Renal cortex interstitium (tissue), 11 donors: ENCODE measurements at regions not wholly inside any gene's neighbourhood (a gene's known extent, or its start where the extent isn't known, plus 50 kb on each side); places are given as distances from the start of the nearest gene placed in this dataset.

Experiments
- DNase-seq, 11 donors: peaks; one replicate each; pipeline ENCODE4 v3.0.0-alpha.2; 2013; ENCODE audit warnings: low read depth in 9 of 11, low spot score in 4 of 11; ENCODE audit errors: extremely low read depth in 1 of 11

- DNase-seq, result peak in 1 of 11 donors; percentile 1
Measured at GRCh38 chr4:167452922-167453430, 218.7 kb upstream of the SPOCK3 start.

GRCh38 chr4:167456619-167457018 lies 222.3 kb upstream of the SPOCK3 start:
- DNase-seq, result no peak

GRCh38 chr4:167469436-167469835 lies 235.1 kb upstream of the SPOCK3 start:
- DNase-seq, result no peak

- no peak for DNase-seq
Measured at GRCh38 chr4:167475951-167476350, 241.7 kb upstream of the SPOCK3 start.

- no peak for DNase-seq
Measured at GRCh38 chr4:167492007-167492406, 257.7 kb upstream of the SPOCK3 start.

GRCh38 chr4:167509551-167509950 lies 275.3 kb upstream of the SPOCK3 start:
- DNase-seq, result no peak

GRCh38 chr4:167524091-167524490 lies 289.8 kb upstream of the SPOCK3 start:
- DNase-seq, result no peak

GRCh38 chr4:167537761-167538160 lies 303.5 kb upstream of the SPOCK3 start:
- no peak for DNase-seq

GRCh38 chr4:167541286-167541685 lies 307.0 kb upstream of the SPOCK3 start:
- no peak for DNase-seq

- no peak for DNase-seq
Measured at GRCh38 chr4:167544391-167544790, 310.1 kb upstream of the SPOCK3 start.

- DNase-seq, result no peak
Measured at GRCh38 chr4:167550021-167550420, 315.7 kb upstream of the SPOCK3 start.

- peak in 4 of 11 donors; percentile 0 to 13 (median 3) for DNase-seq
Measured at GRCh38 chr4:167555338-167556022, 321.2 kb upstream of the SPOCK3 start.

GRCh38 chr4:167578906-167579305 lies 344.6 kb upstream of the SPOCK3 start:
- no peak for DNase-seq

GRCh38 chr4:167581449-167581965 lies 347.2 kb upstream of the SPOCK3 start:
- DNase-seq, result no peak

GRCh38 chr4:167587361-167587760 lies 353.1 kb upstream of the SPOCK3 start:
- DNase-seq, result no peak

GRCh38 chr4:167595898-167596297 lies 361.6 kb upstream of the SPOCK3 start:
- DNase-seq, result no peak

- DNase-seq, result no peak
Measured at GRCh38 chr4:167602157-167602556, 367.9 kb upstream of the SPOCK3 start.

GRCh38 chr4:167606551-167606950 lies 372.3 kb upstream of the SPOCK3 start:
- DNase-seq, result no peak

- DNase-seq, result no peak
Measured at GRCh38 chr4:167613381-167613780, 379.1 kb upstream of the SPOCK3 start.

GRCh38 chr4:167614866-167615265 lies 380.6 kb upstream of the SPOCK3 start:
- DNase-seq, result no peak

GRCh38 chr4:167616476-167616875 lies 382.2 kb upstream of the SPOCK3 start:
- no peak for DNase-seq
